Thyroid gland (tissue), 4 donors: ENCODE measurements at regions not wholly inside any gene's neighbourhood (a gene's known extent, or its start where the extent isn't known, plus 50 kb on each side); places are given as distances from the start of the nearest gene placed in this dataset.

Experiments used
- POLR2A ChIP-seq, 2 donors: fragments of 450-650 bp; IDR thresholded peaks; one replicate each; pipeline ENCODE4 v1.6.1; 2017; ENCODE audit warnings: antibody characterized with exemption in 2 of 2, mild to moderate bottlenecking in 2 of 2, moderate library complexity in 1 of 2
- TF ChIP-seq, protein P1 (sequence below), 6 experiments: fragments of 200-600 bp in 3 of 6; fragments of 450-650 bp in 3 of 6; sonication (generic) in 3 of 6; IDR thresholded peaks; one replicate each; pipeline ENCODE4 v1.5.1; 2016 to 2019; ENCODE audit warnings: antibody characterized with exemption in 6 of 6, mild to moderate bottlenecking in 2 of 6, inconsistent platforms in 1 of 6, moderate library complexity in 1 of 6

DNA sequence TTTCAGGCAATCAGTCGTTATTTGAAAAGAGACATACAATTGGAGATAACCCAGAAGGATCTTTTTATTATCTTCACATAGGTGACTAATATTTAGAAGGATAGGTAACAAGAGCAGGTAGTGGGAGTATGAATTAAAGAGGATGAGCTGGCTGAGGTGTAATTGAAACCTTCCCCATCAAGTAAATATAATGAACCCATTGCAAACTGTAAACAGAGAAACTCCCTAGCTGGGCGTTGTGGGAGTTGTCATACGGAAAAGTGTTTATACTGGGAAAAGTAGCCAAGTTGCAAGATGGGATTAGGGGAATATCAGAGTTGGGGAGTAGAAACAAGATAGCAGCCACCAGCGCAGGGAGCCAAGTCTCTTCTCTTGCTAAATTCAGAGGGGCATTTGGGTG lies 448.4 kb downstream of the COG6 start:
- TF ChIP-seq, protein P1, sequence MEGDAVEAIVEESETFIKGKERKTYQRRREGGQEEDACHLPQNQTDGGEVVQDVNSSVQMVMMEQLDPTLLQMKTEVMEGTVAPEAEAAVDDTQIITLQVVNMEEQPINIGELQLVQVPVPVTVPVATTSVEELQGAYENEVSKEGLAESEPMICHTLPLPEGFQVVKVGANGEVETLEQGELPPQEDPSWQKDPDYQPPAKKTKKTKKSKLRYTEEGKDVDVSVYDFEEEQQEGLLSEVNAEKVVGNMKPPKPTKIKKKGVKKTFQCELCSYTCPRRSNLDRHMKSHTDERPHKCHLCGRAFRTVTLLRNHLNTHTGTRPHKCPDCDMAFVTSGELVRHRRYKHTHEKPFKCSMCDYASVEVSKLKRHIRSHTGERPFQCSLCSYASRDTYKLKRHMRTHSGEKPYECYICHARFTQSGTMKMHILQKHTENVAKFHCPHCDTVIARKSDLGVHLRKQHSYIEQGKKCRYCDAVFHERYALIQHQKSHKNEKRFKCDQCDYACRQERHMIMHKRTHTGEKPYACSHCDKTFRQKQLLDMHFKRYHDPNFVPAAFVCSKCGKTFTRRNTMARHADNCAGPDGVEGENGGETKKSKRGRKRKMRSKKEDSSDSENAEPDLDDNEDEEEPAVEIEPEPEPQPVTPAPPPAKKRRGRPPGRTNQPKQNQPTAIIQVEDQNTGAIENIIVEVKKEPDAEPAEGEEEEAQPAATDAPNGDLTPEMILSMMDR (IDR thresholded peaks at IDR 0.05) = no peak
- no peak for TF ChIP-seq POLR2A (IDR thresholded peaks at IDR 0.05)
